ENCODE measurements at regions not wholly inside any gene's neighbourhood (a gene's known extent, or its start where the extent isn't known, plus 50 kb on each side); places are given as distances from the start of the nearest gene placed in this dataset.

DNA sequence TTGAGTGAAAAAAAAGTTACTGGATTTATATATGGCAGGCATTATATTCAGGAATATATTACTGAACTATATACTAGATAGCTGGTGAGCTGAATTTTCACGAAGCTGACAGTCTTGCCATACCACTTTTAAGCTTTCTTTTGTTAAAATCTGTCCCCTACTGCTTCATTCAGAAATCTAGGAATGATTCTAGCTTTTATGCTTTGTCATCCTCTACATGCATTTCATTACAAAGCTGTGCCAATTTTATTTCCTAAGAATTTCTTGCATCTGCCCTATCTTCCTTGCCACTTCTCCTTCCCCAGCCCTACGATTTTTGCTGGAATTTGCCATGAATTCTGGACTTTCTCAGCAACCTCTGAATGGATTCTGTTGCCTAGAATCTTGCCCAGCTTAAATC lies 158.5 kb upstream of the ADGRB3 start:
- TF ChIP-seq, protein P1, sequence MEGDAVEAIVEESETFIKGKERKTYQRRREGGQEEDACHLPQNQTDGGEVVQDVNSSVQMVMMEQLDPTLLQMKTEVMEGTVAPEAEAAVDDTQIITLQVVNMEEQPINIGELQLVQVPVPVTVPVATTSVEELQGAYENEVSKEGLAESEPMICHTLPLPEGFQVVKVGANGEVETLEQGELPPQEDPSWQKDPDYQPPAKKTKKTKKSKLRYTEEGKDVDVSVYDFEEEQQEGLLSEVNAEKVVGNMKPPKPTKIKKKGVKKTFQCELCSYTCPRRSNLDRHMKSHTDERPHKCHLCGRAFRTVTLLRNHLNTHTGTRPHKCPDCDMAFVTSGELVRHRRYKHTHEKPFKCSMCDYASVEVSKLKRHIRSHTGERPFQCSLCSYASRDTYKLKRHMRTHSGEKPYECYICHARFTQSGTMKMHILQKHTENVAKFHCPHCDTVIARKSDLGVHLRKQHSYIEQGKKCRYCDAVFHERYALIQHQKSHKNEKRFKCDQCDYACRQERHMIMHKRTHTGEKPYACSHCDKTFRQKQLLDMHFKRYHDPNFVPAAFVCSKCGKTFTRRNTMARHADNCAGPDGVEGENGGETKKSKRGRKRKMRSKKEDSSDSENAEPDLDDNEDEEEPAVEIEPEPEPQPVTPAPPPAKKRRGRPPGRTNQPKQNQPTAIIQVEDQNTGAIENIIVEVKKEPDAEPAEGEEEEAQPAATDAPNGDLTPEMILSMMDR (conservative IDR thresholded peaks at IDR 0.05; ENCODE audit: low read depth, low read length): no peak
- TF ChIP-seq EZH2phosphoT487 (IDR thresholded peaks at IDR 0.05; ENCODE audit: borderline replicate concordance, low read length): no peak
